Fibroblast of lung (primary cell): ENCODE measurements at regions not wholly inside any gene's neighbourhood (a gene's known extent, or its start where the extent isn't known, plus 50 kb on each side); places are given as distances from the start of the nearest gene placed in this dataset.
"Not testable (repeated sequence)": the region's sequence is repeated elsewhere in the genome, so short reads cannot be mapped to it uniquely, and the experiment has no call there.

Experiments used
- EZH2 ChIP-seq: IDR thresholded peaks from 2 replicates; pipeline ENCODE4 v1.5.1; 2012; ENCODE audit warnings: low read length, control low read depth, mild to moderate bottlenecking; ENCODE audit errors: missing control alignments
- TF ChIP-seq, protein P1 (sequence below), 2 donors: IDR thresholded peaks in 1 of 2; conservative IDR thresholded peaks in 1 of 2; 1 replicate in 1 of 2; 2 replicates in 1 of 2; pipeline ENCODE4 v1.5.1; 2011 to 2012; ENCODE audit warnings: low read length in 2 of 2, control low read depth in 1 of 2, inconsistent platforms in 1 of 2, low read depth in 1 of 2, mild to moderate bottlenecking in 1 of 2

DNA sequence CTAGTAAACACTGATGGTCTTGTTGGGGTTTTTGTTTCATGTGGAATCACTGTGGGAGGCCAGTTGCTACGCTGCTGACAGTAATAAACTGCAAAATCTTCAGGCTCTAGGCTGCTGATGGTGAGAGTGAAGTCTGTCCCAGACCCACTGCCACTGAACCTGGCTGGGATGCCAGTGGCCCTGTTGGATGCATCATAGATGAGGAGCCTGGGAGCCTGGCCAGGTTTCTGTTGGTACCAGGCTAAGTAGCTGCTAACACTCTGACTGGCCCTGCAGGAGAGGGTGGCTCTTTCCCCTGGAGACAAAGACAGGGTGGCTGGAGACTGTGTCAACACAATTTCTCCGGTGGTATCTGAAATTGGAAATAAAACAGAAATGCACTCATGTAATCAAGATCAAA lies 335.6 kb downstream of the RPIA start:
- TF ChIP-seq, protein P1, sequence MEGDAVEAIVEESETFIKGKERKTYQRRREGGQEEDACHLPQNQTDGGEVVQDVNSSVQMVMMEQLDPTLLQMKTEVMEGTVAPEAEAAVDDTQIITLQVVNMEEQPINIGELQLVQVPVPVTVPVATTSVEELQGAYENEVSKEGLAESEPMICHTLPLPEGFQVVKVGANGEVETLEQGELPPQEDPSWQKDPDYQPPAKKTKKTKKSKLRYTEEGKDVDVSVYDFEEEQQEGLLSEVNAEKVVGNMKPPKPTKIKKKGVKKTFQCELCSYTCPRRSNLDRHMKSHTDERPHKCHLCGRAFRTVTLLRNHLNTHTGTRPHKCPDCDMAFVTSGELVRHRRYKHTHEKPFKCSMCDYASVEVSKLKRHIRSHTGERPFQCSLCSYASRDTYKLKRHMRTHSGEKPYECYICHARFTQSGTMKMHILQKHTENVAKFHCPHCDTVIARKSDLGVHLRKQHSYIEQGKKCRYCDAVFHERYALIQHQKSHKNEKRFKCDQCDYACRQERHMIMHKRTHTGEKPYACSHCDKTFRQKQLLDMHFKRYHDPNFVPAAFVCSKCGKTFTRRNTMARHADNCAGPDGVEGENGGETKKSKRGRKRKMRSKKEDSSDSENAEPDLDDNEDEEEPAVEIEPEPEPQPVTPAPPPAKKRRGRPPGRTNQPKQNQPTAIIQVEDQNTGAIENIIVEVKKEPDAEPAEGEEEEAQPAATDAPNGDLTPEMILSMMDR (conservative IDR thresholded peaks at IDR 0.05 in 1 of 2, IDR thresholded peaks at IDR 0.05 in 1 of 2; ENCODE audit: low read depth in 1 of 2, low read length in 2 of 2) = not testable (repeated sequence)
- not testable (repeated sequence) for TF ChIP-seq EZH2
